ENCODE measurements at regions not wholly inside any gene's neighbourhood (a gene's known extent, or its start where the extent isn't known, plus 50 kb on each side); places are given as distances from the start of the nearest gene placed in this dataset.

GRCh38 chrX:1002611-1003010 lies 209.8 kb downstream of the CRLF2 start:
- H3K4me3 ChIP-seq (ENCODE audit: insufficient read depth, low read depth, low read length) = no peak overlapping the region
- H3K4ac ChIP-seq (ENCODE audit: low read depth, low read length) = no peak overlapping the region
- H3K4me2 ChIP-seq (ENCODE audit: low read depth, low read length) = no peak overlapping the region
- no peak for ATAC-seq (ENCODE audit: low read depth)
- H3K14ac ChIP-seq (replicated peaks; ENCODE audit: low read depth, low read length) = no peak overlapping the region
- H2AK5ac ChIP-seq (ENCODE audit: low read depth, low read length) = no peak overlapping the region
- H4K91ac ChIP-seq (ENCODE audit: insufficient read depth, low read depth, low read length) = no peak overlapping the region
- no peak for TF ChIP-seq MXI1 (IDR thresholded peaks at IDR 0.05; ENCODE audit: borderline replicate concordance, low read depth, low read length)
- no peak for TF ChIP-seq USF2 (IDR thresholded peaks at IDR 0.05; ENCODE audit: low read depth, low read length)
- TF ChIP-seq CHD1 (IDR thresholded peaks at IDR 0.05; ENCODE audit: low read depth, low read length) = no peak
- no peak for TF ChIP-seq NFE2L2 (IDR thresholded peaks at IDR 0.05; ENCODE audit: low read depth, low read length)
- no peak for TF ChIP-seq RCOR1 (IDR thresholded peaks at IDR 0.05; ENCODE audit: insufficient replicate concordance, low read length)
- TF ChIP-seq BHLHE40 (IDR thresholded peaks at IDR 0.05; ENCODE audit: low read depth, low read length) = no peak
- TF ChIP-seq FOS (IDR thresholded peaks at IDR 0.05; ENCODE audit: low read depth, low read length) = no peak
- no peaks in the 10 kb centered on the region for H3K9me1 ChIP-seq (ENCODE audit: insufficient read depth, low read length)
- no peak overlapping the region for H2AK9ac ChIP-seq (replicated peaks; ENCODE audit: low read depth, low read length, poor library complexity)
- H3K23ac ChIP-seq (ENCODE audit: low read depth, low read length) = no peak overlapping the region
- no peak overlapping the region for H2AFZ ChIP-seq (replicated peaks; ENCODE audit: low read length, poor library complexity)
- in situ Hi-C loops (cut with MboI; ENCODE audit: low sequenced_read_pairs) = no loop called here
- H3K56ac ChIP-seq (ENCODE audit: extremely low read depth, insufficient read depth, low read length) = no peak overlapping the region
- H3K4me1 ChIP-seq (ENCODE audit: control insufficient read depth, insufficient read depth, low read length) = no peaks in the 10 kb centered on the region
- no peak overlapping the region for H3K18ac ChIP-seq (ENCODE audit: low read depth, low read length)
- H2BK120ac ChIP-seq (ENCODE audit: low read depth, low read length) = no peak overlapping the region
- no peaks in the 10 kb centered on the region for H3K79me1 ChIP-seq (ENCODE audit: low read depth in 1 of 2, low read length in 2 of 2)
- intact Hi-C loops (cut with micrococcal nuclease) = no loop called here
- H2BK20ac ChIP-seq (ENCODE audit: low read depth, low read length) = no peak overlapping the region
- H3K36me3 ChIP-seq (ENCODE audit: control insufficient read depth, insufficient read depth, low read length) = no peaks in the 10 kb centered on the region
- H4K20me1 ChIP-seq (ENCODE audit: insufficient read depth, low read length) = no peaks in the 10 kb centered on the region
- H3K9me3 ChIP-seq (ENCODE audit: control insufficient read depth, insufficient read depth, low read length) = peaks cover 16% of the 10 kb centered on the region
- H2BK15ac ChIP-seq (ENCODE audit: low read depth, low read length) = no peak overlapping the region
- BruUV-seq (replicated peaks) = no TSS peak
- no peak overlapping the region for H4K5ac ChIP-seq (ENCODE audit: low read depth, low read length)
- no peaks in the 10 kb centered on the region for H3K27me3 ChIP-seq (ENCODE audit: control insufficient read depth, insufficient read depth, low read length)
- no peak overlapping the region for H3K27ac ChIP-seq (ENCODE audit: insufficient read depth, low read length)
- H4K8ac ChIP-seq (ENCODE audit: low read depth in 2 of 2, low read length in 2 of 2) = no peak overlapping the region
- no peak overlapping the region for H3K9ac ChIP-seq (ENCODE audit: low read depth, low read length)
- ChIA-PET POLR2A (ENCODE audit: unreplicated experiment) (no interaction called here), CTCF (no interaction called here)
- WGBS, 2 experiments (ENCODE audit: extremely low coverage in 2 of 2, insufficient read length in 1 of 2) = no CpG with 5 or more reads among the region's 23 CpGs
- dilution Hi-C loops (cut with HindIII; ENCODE audit: low sequenced_read_pairs, unreplicated experiment) = no loop called here
- no peak for DNase-seq
- H2BK5ac ChIP-seq (ENCODE audit: low read depth, low read length, poor library complexity, severe bottlenecking) = no peak overlapping the region
